LNCAP (cell line): ENCODE measurements at regions not wholly inside any gene's neighbourhood (a gene's known extent, or its start where the extent isn't known, plus 50 kb on each side); places are given as distances from the start of the nearest gene placed in this dataset.

Experiments used
- CTCF ChIP-seq: fragments of 450-650 bp; IDR thresholded peaks from 2 replicates; pipeline ENCODE4 v1.5.1; 2017; ENCODE audit warnings: mild to moderate bottlenecking

- TF ChIP-seq CTCF = no peak
These were observed 79.1 kb upstream of the NEUROD6 start for GRCh38 chr7:31419505-31420055.

GRCh38 chr7:31420948-31421347, 80.4 kb upstream of the NEUROD6 start:
- no peak for TF ChIP-seq CTCF

- no peak for TF ChIP-seq CTCF
These were observed 81.1 kb upstream of the NEUROD6 start for GRCh38 chr7:31421607-31422006.

GRCh38 chr7:31423994-31424393, 83.5 kb upstream of the NEUROD6 start:
- no peak for TF ChIP-seq CTCF

DNA sequence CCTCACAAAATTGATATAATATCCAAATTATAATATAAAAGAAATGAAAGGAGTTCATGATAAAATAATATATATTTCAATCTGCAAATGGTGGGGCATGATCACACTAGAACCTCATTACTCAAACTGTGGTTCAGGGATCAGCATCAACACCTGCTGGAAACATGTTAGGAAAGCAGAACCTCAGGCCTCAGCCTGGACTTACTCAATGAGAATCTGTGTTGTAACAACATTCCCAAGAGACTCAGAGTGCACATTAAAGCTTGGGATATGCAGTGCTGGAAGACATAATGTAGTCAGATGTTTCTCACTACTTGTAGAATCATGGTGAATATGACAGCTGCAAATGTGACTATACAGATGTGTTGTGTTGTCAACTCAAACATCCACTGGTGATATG, 81.7 kb upstream of the ITPRID1 start:
- TF ChIP-seq CTCF = no peak

DNA sequence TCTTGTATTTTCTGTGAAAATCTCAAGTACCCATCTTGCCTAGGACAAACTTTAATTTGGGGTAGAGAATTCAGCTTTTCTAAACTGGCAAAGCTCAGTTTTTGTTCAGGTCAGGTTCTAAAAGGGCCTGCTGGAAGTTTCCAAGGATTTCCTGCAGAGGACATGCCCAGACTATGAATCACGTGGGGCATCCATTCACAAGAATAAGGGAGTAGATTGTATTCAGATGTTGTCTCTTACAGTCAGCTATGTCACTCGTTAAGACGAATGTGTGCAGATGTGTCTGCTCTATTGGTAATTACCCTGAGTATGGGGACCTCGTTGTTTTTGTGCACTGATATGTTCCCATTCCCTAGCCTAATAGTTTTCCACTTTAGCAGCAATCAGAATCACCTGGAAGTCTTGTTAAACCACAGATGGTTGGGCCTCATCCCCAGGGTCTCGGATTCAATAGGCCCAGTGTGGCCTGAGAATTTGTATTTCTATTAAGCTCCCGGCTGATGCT, 81.0 kb upstream of the ITPRID1 start:
- TF ChIP-seq CTCF = no peak

- no peak for TF ChIP-seq CTCF
These were observed 76.5 kb upstream of the ITPRID1 start for GRCh38 chr7:31437250-31437865.

GRCh38 chr7:31439165-31439564, 74.7 kb upstream of the ITPRID1 start:
- TF ChIP-seq CTCF = no peak
